ENCODE measurements at regions not wholly inside any gene's neighbourhood (a gene's known extent, or its start where the extent isn't known, plus 50 kb on each side); places are given as distances from the start of the nearest gene placed in this dataset.
"Not testable (repeated sequence)": the region's sequence is repeated elsewhere in the genome, so short reads cannot be mapped to it uniquely, and the experiment has no call there.

DNA sequence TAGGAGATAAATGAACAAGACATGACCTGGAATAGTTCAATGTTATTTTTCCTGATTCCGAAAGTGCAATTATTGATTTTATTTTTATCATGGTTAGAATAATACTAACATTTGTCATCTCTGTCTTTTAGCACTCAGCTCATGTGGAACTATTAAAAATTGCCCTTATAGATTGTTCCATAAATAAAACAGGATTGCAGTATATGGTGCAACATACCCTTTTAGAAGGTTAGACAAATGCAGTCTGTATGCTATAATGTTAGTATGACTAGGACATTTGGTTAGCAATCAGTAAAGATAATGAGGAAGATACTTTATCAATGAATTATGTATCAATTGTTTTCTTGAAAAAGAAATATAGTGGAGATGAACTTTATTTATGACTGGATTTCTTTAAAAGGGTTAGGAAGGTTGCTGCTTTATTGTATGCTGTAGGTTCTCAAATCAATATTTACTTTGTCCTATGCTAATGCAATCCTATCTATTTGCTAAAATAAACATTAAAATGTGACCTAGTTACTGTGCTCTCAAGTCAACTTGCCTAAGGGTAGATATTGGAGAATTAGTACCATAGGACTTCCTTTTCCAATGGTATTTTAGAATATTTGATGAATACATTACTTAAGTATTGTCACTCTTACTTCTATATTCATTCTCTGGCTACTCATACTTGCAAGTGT, 348.9 kb upstream of the ISL1 start:
- no peak for DNase-seq

- no peak for DNase-seq
Observed at GRCh38 chr5:51039424-51040329, 343.6 kb upstream of the ISL1 start.

DNA sequence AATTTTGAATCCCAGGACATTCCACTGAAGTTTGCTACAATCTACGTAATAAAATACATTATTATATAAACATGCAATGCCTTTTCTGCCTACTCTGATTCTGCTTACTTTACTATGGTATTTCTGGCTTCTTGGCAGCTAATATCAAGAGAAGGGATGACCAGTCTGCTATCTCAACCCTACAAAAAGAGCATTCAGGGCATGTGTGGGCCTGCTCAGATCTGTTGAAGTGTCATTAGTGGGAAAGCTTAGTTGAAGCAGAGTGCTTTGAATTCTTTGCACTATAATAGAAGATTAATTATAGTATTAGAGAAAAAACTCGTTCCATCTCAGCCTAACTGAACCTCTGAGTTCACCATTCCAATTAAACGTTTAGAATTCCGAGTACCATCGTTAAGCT, 339.5 kb upstream of the ISL1 start:
- DNase-seq, result no peak

GRCh38 chr5:51047369-51047768, 335.9 kb upstream of the ISL1 start:
- no peak for DNase-seq

GRCh38 chr5:51053361-51053760, 329.9 kb upstream of the ISL1 start:
- DNase-seq, result no peak

DNA sequence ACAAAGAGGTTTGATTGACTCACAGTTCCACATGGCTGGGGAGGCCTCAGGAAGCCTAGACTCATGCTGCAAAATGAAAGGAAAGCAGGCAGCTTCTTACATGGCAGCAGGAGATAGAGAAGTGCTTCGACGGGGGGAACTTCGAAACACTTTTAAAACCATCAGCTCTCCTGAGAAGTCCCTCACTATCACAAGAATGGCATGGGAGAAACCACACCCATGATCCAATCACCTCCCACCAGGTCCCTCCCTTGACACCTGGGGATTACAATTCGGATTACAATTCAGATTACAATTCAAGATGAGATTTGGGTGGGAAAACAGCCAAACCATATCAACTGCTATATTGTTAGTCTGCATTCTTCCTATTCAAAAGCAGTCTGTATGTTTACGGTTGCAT, 322.3 kb upstream of the ISL1 start:
- DNase-seq, result no peak

GRCh38 chr5:51072937-51073336, 310.3 kb upstream of the ISL1 start:
- DNase-seq, result no peak

DNA sequence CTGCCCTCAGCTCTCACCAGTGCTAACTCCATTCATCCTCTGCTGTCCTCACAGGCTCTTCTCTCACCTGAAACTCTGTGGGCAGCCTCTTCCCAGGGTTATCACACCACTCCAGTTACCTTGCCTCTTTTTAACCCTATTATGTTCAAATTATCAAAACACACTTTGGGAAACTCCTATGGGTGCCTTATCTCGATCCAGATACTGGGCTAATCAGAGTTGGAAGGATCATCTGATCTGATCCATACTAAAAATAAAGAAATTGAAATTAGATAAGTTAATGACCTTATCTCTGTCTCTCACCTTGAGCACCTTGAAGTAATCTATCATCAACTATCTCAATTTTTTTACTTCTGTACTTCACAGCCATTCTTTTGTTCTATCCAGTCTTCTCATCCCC, 300.5 kb upstream of the ISL1 start:
- no peak for DNase-seq

GRCh38 chr5:51091816-51092215, 291.4 kb upstream of the ISL1 start:
- DNase-seq, result no peak

DNA sequence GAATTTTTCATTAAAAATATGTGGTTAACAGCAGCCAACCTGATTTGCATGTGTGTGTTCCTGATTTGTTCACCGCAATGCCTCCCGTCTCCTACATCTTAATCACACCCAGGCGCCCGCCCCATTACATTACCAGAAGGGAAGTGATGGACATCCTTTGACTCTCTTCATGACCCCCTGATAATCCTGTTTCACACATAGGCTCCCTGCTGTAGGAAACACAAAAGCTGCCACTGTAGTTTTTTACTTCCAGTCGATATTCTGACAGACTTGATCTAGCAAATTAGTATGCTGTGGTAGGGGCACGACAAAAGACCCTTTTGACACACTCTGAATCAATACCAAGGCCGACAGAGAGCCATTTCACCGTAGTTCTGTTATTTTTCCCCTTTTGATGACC, 287.8 kb upstream of the ISL1 start:
- DNase-seq, result no peak

DNA sequence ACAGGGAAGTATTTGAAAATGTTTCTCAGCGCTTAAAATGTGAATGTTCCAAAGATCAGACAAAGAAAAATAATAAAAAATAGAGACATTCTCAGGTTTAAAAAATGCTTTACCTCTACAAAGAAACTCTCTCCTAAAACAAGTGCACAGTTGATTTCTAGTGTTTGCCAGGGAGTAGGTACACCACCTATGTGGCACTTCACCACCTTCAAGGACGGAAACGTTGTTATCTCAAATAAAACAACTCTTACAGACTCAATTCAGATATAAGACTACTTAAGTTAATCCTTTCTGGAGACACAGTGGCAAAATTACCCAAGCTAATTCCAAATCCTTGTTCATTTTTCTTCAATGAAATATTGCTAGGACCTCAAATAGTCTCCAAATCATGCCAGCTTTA, 286.4 kb upstream of the ISL1 start:
- DNase-seq, result no peak

DNA sequence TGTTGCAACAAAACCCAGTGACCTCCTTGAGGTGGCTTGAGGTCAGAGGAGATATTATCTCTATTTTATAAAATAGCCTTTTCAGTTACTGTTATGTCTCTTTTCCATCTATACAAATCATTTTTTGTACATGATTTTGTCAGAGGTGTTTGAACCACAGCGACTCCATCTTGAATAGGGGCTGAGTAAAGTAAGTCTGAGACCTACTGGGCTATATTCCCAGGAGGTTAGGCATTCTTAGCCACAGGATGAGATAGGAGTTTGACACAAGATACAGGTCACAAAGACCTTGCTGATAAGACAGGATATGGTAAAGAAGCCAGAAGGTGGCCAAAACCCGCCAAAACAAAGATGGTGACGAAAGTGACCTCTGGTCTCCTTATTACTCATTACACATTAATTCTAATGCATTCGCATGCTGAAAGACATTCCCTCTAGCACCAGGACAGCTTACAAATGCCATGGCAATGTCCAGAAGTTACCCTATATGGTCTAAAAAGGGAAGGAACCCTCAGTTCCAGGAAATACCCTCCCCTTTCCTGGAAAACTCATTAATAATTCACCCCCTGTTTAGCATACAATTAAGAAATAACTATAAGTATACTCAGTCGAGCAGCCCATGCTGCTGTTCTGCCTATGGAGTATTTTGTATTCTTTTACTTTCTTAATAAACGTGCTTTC, 283.9 kb upstream of the ISL1 start:
- DNase-seq, result no peak

DNA sequence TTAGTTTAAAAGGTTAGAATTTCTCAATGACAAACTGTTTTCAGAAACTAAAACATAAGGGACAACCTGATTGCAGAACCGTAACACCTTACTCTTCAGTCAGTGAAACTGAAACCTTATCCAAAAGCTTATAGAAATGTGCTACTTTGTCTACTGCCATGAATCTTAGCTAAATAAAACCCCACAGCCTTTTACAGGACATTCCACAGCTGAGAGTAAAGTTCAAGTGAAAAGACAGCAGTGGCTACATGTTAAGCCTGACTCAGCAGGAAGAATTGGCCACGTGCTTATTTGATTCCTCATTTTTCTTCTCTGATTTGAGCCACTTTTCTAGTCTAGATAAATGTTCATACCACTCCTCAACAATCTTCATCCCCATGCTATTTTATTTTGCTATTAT, 278.7 kb upstream of the ISL1 start:
- DNase-seq, result no peak

GRCh38 chr5:51109786-51110410, 273.4 kb upstream of the ISL1 start:
- no peak for DNase-seq

DNA sequence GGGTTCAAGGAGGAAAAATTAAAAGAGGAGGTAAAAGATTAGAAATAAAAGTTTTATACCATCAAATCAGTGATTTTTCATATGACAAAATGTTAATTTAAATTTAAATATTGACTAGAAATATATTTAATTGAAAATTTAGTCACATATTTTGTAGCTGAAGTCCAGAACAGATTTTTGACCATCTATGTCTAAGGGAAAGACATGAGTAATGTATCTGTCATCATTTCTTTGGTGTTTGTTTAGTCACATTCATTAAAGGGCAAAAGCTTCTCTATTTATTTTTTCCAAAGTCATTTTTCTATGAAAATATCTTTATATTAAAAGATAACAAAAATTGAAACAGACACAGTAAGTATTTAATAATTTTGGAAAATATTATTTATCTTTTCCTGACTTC, 252.0 kb upstream of the ISL1 start:
- DNase-seq, result no peak

DNA sequence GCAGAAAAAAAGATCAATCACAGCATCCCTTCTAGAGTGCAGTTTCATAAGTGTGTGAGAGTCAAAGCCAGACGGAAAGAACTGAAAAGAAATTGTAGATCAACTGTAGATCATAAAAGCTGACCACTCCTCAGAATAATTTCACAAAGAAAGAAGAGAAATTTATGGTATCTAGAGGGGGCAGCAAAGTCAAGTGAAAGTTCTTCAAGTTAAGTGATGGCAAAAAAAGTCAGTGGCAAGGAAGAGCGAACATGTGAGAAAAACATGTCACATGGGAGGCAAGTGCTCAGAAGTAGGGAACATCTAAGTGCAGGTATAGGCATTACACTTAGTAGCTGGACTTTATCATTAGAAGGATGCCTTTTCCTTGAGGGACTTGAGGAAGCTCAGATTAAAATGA, 245.1 kb upstream of the ISL1 start:
- DNase-seq, result no peak

- DNase-seq, result no peak
Observed at GRCh38 chr5:51148437-51148836, 234.8 kb upstream of the ISL1 start.

DNA sequence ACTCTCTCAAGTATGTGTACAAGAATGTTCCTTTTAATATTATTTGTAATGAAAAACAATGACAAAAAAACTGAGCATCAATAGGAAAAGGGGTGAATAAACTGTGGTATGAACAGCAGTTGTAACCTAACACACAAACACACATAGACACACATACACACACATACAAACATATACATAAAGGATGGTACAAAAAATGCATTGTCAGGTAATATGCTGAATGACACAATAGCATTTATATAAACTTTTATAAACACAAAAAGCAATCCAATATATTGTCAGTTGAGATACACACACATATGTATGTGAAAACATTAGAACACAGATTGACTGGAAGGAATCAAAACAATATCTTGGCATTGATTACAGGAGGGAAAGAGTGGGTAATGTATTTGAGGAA, 227.0 kb upstream of the ISL1 start:
- no peak for DNase-seq

DNA sequence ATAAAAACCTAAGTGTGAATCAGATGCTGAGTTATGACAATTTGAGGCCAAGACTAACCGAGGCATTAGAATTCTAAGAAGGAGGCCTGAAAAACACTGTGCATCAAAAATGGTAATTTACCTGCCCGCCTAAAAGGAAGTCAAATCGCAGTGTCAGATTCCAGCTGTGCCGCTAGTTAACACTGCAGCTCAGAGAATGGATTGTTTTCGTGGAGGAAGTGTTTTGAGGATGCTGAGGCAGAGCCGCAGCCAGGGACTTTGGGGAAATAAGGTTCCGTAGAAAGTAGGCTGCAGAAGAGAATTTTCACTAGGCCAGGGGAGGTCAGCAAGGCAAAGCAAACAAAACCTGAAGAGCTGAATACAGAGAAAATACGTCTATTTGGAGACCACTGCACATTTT, 226.4 kb upstream of the ISL1 start:
- DNase-seq, result no peak

DNA sequence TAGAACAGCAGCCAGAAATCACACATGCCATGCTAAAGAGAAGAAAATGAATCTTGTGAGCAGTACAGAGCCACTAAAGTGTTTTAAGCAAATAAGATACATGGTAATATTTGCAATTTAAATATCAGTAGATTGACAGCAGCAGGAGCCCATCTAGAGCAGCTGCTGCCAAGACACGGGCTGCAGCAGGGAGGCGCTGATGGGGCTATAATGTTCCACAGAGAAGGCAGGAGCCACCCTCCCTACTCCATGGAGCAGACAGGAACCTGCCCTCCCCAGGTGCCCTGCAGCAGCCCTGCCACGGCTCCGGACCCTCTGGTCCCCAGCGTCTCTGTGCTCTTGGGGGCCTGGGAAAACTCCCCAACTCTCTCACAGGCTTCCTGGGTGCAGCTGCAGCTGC, 224.1 kb upstream of the ISL1 start:
- DNase-seq, result no peak

GRCh38 chr5:51159606-51160005, 223.6 kb upstream of the ISL1 start:
- no peak for DNase-seq

- no peak for DNase-seq
Observed at GRCh38 chr5:51162245-51162644, 221.0 kb upstream of the ISL1 start.

- not testable (repeated sequence) for DNase-seq
Observed at GRCh38 chr5:51165621-51166020, 217.6 kb upstream of the ISL1 start.
